MG63 (cell line): ENCODE measurements at regions not wholly inside any gene's neighbourhood (a gene's known extent, or its start where the extent isn't known, plus 50 kb on each side); places are given as distances from the start of the nearest gene placed in this dataset.

ENCODE experiments used
- DNase-seq: peaks from one replicate; pipeline ENCODE4 v3.0.0-alpha.2; 2020
- H3K27me3 ChIP-seq: fragments of 250-450 bp; sonication (Bioruptor Pico); 2 replicates; pipeline ENCODE4 v1.5.1; 2020; ENCODE audit warnings: mild to moderate bottlenecking, moderate library complexity
- H3K36me3 ChIP-seq: fragments of 250-450 bp; sonication (Bioruptor Pico); 2 replicates; pipeline ENCODE4 v1.5.1; 2020; ENCODE audit warnings: mild to moderate bottlenecking, moderate library complexity
- H3K4me3 ChIP-seq: fragments of 250-450 bp; sonication (Bioruptor Pico); 2 replicates; pipeline ENCODE4 v1.5.1; 2020; ENCODE audit warnings: mild to moderate bottlenecking, moderate library complexity
- H3K9me3 ChIP-seq: fragments of 250-450 bp; sonication (Bioruptor Pico); 2 replicates; pipeline ENCODE4 v1.5.1; 2020; ENCODE audit warnings: mild to moderate bottlenecking, moderate library complexity

DNA sequence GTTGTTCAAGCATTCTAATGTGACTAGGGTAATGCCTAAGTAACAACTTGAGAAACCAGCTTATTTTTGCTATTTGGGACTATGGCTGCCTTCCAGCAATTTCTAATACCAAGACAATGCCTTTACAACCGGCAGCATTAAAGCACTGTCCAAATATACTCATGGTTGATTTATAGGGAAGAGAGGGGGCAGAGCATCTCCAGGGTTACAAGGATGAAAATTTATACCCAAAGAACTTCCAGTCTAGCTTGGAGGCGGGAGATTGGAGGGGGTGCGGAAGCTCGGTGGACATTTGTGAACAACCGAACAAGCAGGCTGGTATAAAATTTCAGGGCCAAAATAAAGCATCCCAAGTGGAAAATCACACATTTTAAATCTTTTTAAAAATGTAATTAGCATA is 79.4 kb upstream of the FOXN2 start:
- Histone ChIP-seq H3K9me3 (no peaks in the 10 kb centered on the region), H3K27me3 (no peaks in the 10 kb centered on the region), H3K4me3 (no peak overlapping the region), H3K36me3 (no peaks in the 10 kb centered on the region)
- DNase-seq = no peak

DNA sequence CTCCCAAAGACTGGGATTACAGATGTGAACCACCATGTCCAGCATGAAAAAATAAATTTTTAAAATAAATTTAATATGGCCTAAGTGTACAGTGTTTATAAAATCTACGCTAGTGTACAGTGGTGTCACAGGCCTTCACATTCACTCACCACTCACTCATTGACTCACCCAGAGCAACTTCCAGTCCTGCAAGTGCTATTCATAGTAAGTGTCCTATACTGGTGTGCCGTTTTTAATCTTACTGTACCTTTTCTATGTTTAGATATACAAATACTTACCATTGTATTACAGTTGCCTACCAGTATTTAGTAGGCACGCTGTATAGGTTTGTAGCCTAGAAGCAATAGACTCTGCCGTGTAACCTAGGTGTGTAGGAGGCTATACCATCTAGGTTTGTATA is 76.1 kb upstream of the FOXN2 start:
- H3K9me3 ChIP-seq = no peaks in the 10 kb centered on the region
- no peaks in the 10 kb centered on the region for H3K27me3 ChIP-seq
- H3K36me3 ChIP-seq = no peaks in the 10 kb centered on the region
- no peak overlapping the region for H3K4me3 ChIP-seq
- DNase-seq = no peak

DNA sequence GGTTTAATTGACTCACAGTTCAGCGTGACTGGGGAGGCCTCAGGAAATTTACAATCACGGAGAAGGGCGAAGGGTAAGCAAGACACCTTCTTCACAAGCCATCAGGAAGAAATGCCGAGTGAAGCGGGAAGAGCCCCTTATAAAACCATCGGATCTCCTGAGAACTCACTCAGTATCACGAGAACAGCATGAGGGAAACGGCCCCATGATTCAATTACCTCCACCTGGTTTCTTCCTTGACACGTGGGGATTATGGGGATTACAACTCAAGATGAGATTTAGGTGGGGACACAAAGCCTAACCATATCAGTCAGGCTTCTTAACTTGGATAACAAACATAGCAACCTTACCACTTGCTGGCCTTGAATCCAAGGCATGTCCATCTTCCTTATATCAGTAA is 73.6 kb upstream of the FOXN2 start:
- Histone ChIP-seq H3K36me3 (no peaks in the 10 kb centered on the region), H3K9me3 (no peaks in the 10 kb centered on the region), H3K27me3 (no peaks in the 10 kb centered on the region), H3K4me3 (no peak overlapping the region)
- no peak for DNase-seq

GRCh38 chr2:48247206-48247605 is 67.3 kb upstream of the FOXN2 start:
- Histone ChIP-seq H3K9me3 (no peaks in the 10 kb centered on the region), H3K36me3 (no peaks in the 10 kb centered on the region), H3K4me3 (no peak overlapping the region), H3K27me3 (no peaks in the 10 kb centered on the region)
- no peak for DNase-seq

DNA sequence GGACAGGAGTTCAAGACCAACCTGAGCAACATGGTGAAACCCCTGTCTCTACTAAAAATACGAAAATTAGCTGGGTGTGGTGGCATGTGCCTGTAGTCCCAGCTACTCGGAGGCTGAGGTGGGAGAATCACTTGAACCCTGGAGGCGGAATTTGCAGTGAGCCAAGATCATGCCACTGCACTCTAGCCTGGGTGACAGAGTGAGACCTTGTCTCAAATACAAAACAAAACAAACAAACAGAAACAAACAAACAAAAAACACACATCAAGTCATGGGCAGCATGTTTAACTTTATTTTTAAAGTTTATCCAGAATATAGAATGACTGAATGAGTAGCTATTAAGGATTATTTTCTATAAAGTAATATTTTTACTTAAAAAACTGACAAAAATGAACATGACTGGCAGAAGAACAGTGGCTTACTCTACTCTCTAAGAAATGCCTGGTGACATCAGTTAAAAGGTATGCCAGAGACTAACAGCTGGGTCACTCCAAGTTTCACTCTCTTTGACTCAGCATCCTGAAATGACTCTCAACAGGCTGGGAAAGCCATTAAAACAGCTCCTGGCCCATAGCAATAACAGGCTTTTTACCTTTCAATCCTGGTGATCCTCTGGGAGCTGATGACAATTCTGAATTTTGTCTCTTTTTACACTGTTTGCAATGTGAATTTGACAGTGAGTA is 66.1 kb upstream of the FOXN2 start:
- Histone ChIP-seq H3K4me3 (no peak overlapping the region), H3K27me3 (no peaks in the 10 kb centered on the region), H3K9me3 (no peaks in the 10 kb centered on the region), H3K36me3 (no peaks in the 10 kb centered on the region)
- DNase-seq = peak; percentile 47

DNA sequence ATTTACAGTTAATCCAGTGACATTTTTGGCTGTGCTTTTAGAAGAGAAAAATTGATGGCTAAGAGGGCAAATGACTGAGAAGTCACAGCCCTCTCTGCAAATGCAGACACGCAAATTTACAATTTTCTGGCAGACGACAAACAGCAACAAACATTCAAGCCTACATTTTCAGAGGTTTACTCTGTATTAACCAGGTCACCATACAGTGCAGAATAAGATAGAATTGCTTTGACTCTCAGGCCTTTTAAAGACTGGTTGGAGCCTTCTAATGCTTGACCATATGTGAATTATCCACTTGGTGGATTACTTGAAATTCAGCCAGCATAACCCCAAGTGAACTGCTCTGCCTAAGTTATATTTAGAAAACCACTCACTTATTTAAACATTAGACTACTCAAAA is 65.5 kb upstream of the FOXN2 start:
- peak; percentile 4 for DNase-seq
- Histone ChIP-seq H3K9me3 (no peaks in the 10 kb centered on the region), H3K27me3 (no peaks in the 10 kb centered on the region), H3K36me3 (no peaks in the 10 kb centered on the region), H3K4me3 (no peak overlapping the region)

GRCh38 chr2:48249631-48250473 is 64.6 kb upstream of the FOXN2 start:
- H3K9me3 ChIP-seq = no peaks in the 10 kb centered on the region
- no peak overlapping the region for H3K4me3 ChIP-seq
- peak; percentile 34 for DNase-seq
- H3K36me3 ChIP-seq = no peaks in the 10 kb centered on the region
- no peaks in the 10 kb centered on the region for H3K27me3 ChIP-seq

- Histone ChIP-seq H3K36me3 (no peaks in the 10 kb centered on the region), H3K9me3 (no peaks in the 10 kb centered on the region), H3K27me3 (no peaks in the 10 kb centered on the region), H3K4me3 (no peak overlapping the region)
- no peak for DNase-seq
Measured at GRCh38 chr2:48250474-48250844, 64.0 kb upstream of the FOXN2 start.

GRCh38 chr2:48250943-48251342 is 63.5 kb upstream of the FOXN2 start:
- no peak for DNase-seq
- Histone ChIP-seq H3K4me3 (no peak overlapping the region), H3K9me3 (no peaks in the 10 kb centered on the region), H3K36me3 (no peaks in the 10 kb centered on the region), H3K27me3 (no peaks in the 10 kb centered on the region)

- no peaks in the 10 kb centered on the region for H3K36me3 ChIP-seq
Measured at GRCh38 chr2:48251437-48252148, 62.9 kb upstream of the FOXN2 start.

GRCh38 chr2:48253301-48253700 is 61.2 kb upstream of the FOXN2 start:
- H3K4me3 ChIP-seq = no peak overlapping the region
- no peak for DNase-seq
- no peaks in the 10 kb centered on the region for H3K27me3 ChIP-seq
- no peaks in the 10 kb centered on the region for H3K9me3 ChIP-seq
- H3K36me3 ChIP-seq = no peaks in the 10 kb centered on the region

More at GRCh38 chr2:48251437-48252148, 62.9 kb upstream of the FOXN2 start:
- DNase-seq = no peak
- Histone ChIP-seq H3K4me3 (no peak overlapping the region), H3K9me3 (no peaks in the 10 kb centered on the region), H3K27me3 (no peaks in the 10 kb centered on the region)

DNA sequence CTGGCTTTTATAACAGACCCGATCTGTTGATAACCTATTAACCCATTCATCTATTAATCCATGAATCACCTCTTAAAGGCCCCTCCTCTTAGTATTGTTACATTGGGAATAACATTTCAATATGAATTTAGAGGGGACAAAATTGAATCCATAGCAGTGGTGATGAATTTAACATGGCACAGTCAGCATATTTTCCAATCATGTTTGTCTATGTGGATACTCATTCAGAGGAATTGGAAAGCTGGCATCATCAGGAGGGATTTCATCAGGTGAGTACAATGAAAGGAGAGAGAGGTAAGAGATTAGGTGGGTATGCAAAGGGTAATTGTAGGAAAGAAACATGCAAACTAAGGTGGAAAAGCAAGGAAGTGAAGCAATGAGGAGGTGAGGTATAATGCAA is 59.6 kb upstream of the FOXN2 start:
- Histone ChIP-seq H3K27me3 (no peaks in the 10 kb centered on the region), H3K4me3 (no peak overlapping the region), H3K9me3 (no peaks in the 10 kb centered on the region), H3K36me3 (no peaks in the 10 kb centered on the region)
- DNase-seq = no peak

GRCh38 chr2:48257456-48257855 is 57.0 kb upstream of the FOXN2 start:
- no peaks in the 10 kb centered on the region for H3K36me3 ChIP-seq
- H3K4me3 ChIP-seq = no peak overlapping the region
- H3K27me3 ChIP-seq = no peaks in the 10 kb centered on the region
- no peaks in the 10 kb centered on the region for H3K9me3 ChIP-seq
- DNase-seq = no peak

DNA sequence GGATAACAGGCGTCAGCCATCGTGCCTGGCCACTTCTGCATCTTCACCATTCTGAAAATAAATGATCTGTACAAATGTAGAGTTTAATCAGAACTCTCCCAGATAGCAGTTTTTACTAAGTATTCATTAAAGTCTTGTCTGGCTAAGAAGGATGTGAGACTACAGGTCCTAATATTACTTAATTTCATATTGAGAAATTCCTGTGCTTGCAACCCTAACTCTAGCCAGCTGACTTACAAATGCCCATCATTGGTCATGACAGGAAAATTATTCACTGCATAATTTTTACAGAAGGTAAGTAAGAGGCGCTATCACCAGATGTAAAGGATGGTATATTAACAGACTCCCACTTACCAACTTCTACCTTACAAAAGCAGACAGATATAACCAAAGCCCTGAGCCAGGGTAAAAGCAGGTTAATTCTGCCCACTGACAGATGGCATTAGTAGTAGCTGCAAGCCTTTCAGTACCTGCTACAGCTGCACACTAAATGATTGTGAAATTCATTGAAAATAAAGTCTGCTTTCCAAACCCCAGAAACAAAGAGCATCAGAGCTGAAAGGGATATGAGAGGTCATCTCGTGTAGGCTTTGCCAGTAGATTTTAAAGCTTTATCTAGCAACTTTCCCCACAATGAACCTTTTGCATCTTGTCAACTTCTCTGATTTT is 55.9 kb upstream of the FOXN2 start:
- H3K27me3 ChIP-seq = no peaks in the 10 kb centered on the region
- H3K9me3 ChIP-seq = no peaks in the 10 kb centered on the region
- H3K36me3 ChIP-seq = no peaks in the 10 kb centered on the region
- no peak for DNase-seq
- H3K4me3 ChIP-seq = no peak overlapping the region

DNA sequence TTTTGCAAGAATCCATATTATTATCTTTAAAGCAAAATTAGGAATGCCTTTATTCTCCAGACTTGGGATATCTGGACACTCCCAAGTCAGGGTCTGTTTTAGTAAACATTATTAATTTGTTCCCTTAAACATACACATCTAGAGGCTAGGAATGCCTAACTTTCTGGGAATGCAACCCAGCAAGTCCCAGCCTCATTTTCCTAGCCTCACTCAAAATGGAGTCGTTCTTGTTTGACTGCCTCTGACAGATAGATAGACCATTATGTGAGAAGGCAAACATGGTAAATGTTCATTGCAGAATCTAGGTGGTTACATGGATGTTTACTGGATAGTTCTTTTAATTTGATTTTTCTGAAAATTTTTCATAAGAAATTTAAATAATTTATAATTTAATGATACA is 54.7 kb upstream of the FOXN2 start:
- Histone ChIP-seq H3K9me3 (no peaks in the 10 kb centered on the region), H3K27me3 (no peaks in the 10 kb centered on the region), H3K36me3 (no peaks in the 10 kb centered on the region), H3K4me3 (no peak overlapping the region)
- no peak for DNase-seq

DNA sequence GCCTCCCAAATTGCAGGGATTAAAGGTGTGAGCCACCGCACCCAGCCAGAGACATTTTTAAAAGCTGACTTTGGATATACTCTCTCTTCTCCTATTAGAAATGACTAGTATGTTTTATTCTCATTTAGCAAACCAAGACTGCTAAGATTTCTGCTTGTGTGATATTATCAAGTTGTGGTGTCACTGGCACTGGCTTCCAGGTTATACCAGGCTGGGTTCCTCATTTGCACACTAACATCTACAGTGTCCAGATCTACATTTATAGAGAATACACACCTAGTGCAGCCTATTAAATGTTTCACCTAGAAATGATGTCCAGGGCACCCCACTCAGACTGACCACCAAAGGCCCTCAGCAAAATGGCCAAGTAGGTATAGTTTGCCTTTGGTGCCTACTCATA is 49.9 kb upstream of the FOXN2 start:
- Histone ChIP-seq H3K27me3 (no peaks in the 10 kb centered on the region), H3K4me3 (no peak overlapping the region), H3K36me3 (no peaks in the 10 kb centered on the region), H3K9me3 (no peaks in the 10 kb centered on the region)
- DNase-seq = no peak
